Caco-2 (cell line): ENCODE measurements at regions not wholly inside any gene's neighbourhood (a gene's known extent, or its start where the extent isn't known, plus 50 kb on each side); places are given as distances from the start of the nearest gene placed in this dataset.

Source experiments
- BruUV-seq: library from RNA; stranded (reverse); fragments of 400-500 nt; replicated peaks from 2 replicates; lab custom pipeline; 2021; lab: Mats Ljungman, UMichigan
- CTCF ChIA-PET: fragments of 300-600 bp; sonication (Branson Sonifier 250); formaldehyde crosslinking; loops from one replicate; lab custom pipeline; 2022; ENCODE audit warnings: antibody characterized with exemption; lab: Charles Lee
- POLR2A ChIA-PET: fragments of 300-600 bp; sonication (Branson Sonifier 250); formaldehyde crosslinking; loops from one replicate; lab custom pipeline; 2022; ENCODE audit warnings: antibody characterized with exemption; lab: Charles Lee
- DNase-seq, 2 experiments: peaks; one replicate each; pipeline versions ENCODE4 v3.0.0 to v3.0.0-alpha.2; 2020 to 2022
- H3K27me3 ChIP-seq: replicated peaks from 2 replicates; pipeline ENCODE4 v1.6.0; 2011; ENCODE audit warnings: low read length; ENCODE audit not compliant: control insufficient read depth, insufficient read depth
- H3K36me3 ChIP-seq: 2 replicates; pipeline ENCODE4 v1.5.1; 2011; ENCODE audit warnings: low read length; ENCODE audit not compliant: control insufficient read depth, insufficient read depth
- H3K4me1 ChIP-seq: fragments of 250-450 bp; sonication (Bioruptor Pico); 2 replicates; pipeline ENCODE4 v1.5.1; 2020; ENCODE audit warnings: mild to moderate bottlenecking
- H3K4me3 ChIP-seq: 2 replicates; pipeline ENCODE4 v1.5.1; 2011; ENCODE audit warnings: low read depth, mild to moderate bottlenecking, control low read depth, low read length
- H3K9me3 ChIP-seq: fragments of 250-450 bp; sonication (Bioruptor Pico); 2 replicates; pipeline ENCODE4 v1.5.1; 2020; ENCODE audit warnings: mild to moderate bottlenecking, moderate library complexity
- H3K27ac Mint-ChIP-seq: one replicate; pipeline ENCODE4 v1.8.0; 2022; ENCODE audit warnings: mixed read lengths; ENCODE audit not compliant: unreplicated experiment
- H3K27me3 Mint-ChIP-seq: one replicate; pipeline ENCODE4 v1.8.0; 2022; ENCODE audit warnings: mixed read lengths; ENCODE audit not compliant: insufficient read depth, unreplicated experiment
- H3K36me3 Mint-ChIP-seq: one replicate; pipeline ENCODE4 v1.8.0; 2022; ENCODE audit warnings: mild to moderate bottlenecking, mixed read lengths; ENCODE audit not compliant: insufficient read depth, unreplicated experiment
- H3K4me1 Mint-ChIP-seq: one replicate; pipeline ENCODE4 v1.8.0; 2022; ENCODE audit warnings: low read depth, mixed read lengths; ENCODE audit not compliant: unreplicated experiment
- H3K4me3 Mint-ChIP-seq: one replicate; pipeline ENCODE4 v1.8.0; 2022; ENCODE audit warnings: mild to moderate bottlenecking, moderate library complexity, mixed read lengths; ENCODE audit not compliant: unreplicated experiment
- H3K9me3 Mint-ChIP-seq: one replicate; pipeline ENCODE4 v1.8.0; 2022; ENCODE audit warnings: mixed read lengths; ENCODE audit not compliant: unreplicated experiment
- intact Hi-C: fragments of 100-400 bp; cut with micrococcal nuclease; formaldehyde crosslinking; loops from one replicate; pipeline ENCODE4 v1.10.0; 2022; ENCODE audit not compliant: unreplicated experiment
- TF ChIP-seq, protein P1 (sequence below), 2 experiments: fragments of 200-600 bp in 1 of 2; IDR thresholded peaks; 1 replicate in 1 of 2; 2 replicates in 1 of 2; pipeline versions ENCODE4 v1.5.1 to v1.8.0; 2011 to 2022; ENCODE audit warnings: antibody characterized with exemption in 1 of 2, control low read depth in 1 of 2, inconsistent platforms in 1 of 2, low read depth in 1 of 2, low read length in 1 of 2, mild to moderate bottlenecking in 1 of 2, moderate library complexity in 1 of 2; ENCODE audit not compliant: insufficient read depth in 1 of 2, severe bottlenecking in 1 of 2, unreplicated experiment in 1 of 2

DNA sequence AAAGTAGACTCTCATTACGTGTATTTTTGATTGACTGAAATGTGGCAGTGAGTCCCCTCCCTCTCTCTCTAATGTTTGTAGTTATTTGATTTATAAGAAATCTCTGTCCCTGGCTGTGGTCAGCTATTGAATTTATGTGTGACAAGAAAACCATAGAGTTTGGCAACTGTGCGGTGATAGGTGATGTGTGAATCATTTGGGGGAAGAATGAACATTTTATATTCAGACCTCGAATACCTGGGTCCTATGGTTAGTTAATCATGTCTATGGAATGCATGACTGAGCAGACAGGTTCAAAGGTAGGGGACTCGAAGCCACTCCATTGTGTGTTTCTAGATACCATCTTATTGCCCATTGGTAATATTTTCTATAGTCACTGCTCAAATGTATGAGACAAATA, 712.1 kb downstream of the MECOM start:
- no peak for DNase-seq
- CTCF ChIA-PET, result no interaction called here
- H3K9me3 ChIP-seq, result no peaks in the 10 kb centered on the region
- Mint-ChIP-seq H3K9me3 (no peaks in the 10 kb centered on the region), H3K27ac (no peak overlapping the region), H3K27me3 (no peaks in the 10 kb centered on the region), H3K4me3 (no peak overlapping the region), H3K36me3 (no peaks in the 10 kb centered on the region), H3K4me1 (peaks cover 8% of the 10 kb centered on the region)
- TF ChIP-seq, protein P1, sequence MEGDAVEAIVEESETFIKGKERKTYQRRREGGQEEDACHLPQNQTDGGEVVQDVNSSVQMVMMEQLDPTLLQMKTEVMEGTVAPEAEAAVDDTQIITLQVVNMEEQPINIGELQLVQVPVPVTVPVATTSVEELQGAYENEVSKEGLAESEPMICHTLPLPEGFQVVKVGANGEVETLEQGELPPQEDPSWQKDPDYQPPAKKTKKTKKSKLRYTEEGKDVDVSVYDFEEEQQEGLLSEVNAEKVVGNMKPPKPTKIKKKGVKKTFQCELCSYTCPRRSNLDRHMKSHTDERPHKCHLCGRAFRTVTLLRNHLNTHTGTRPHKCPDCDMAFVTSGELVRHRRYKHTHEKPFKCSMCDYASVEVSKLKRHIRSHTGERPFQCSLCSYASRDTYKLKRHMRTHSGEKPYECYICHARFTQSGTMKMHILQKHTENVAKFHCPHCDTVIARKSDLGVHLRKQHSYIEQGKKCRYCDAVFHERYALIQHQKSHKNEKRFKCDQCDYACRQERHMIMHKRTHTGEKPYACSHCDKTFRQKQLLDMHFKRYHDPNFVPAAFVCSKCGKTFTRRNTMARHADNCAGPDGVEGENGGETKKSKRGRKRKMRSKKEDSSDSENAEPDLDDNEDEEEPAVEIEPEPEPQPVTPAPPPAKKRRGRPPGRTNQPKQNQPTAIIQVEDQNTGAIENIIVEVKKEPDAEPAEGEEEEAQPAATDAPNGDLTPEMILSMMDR (IDR thresholded peaks at IDR 0.05; ENCODE audit: insufficient read depth in 1 of 2, low read depth in 1 of 2, low read length in 1 of 2, severe bottlenecking in 1 of 2, unreplicated experiment in 1 of 2), result no peak
- peaks cover 14% of the 10 kb centered on the region for H3K4me1 ChIP-seq
- no peak overlapping the region for H3K4me3 ChIP-seq
- no TSS peak for BruUV-seq
- H3K36me3 ChIP-seq, result no peaks in the 10 kb centered on the region
- no peaks in the 10 kb centered on the region for H3K27me3 ChIP-seq
- intact Hi-C loops, result loop anchor here (5.0 to 10.0 kb wide), 2 partner anchors 196 to 713 kb away; partner anchors contain the start of gene MECOM
- POLR2A ChIA-PET, result no interaction called here

DNA sequence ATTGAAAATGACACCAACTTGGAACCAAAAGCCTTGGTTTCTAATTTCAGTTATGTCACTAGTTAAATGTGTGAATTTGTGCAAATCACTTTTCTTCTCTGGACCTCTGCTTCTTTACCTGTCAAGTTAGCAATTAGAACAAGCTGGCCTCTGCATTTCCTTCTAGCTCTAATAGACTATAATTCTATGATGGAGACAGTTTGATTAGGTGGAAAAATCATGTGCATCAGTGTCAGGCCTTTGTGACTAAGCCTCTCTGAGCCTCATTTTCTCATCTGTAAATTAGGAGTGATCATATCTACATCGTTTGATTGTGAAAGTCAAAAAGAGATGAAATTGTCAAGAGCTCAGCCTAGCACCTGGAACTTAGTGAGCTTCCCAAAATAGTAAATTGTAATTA, 712.9 kb downstream of the MECOM start:
- no TSS peak for BruUV-seq
- no peak overlapping the region for H3K4me3 Mint-ChIP-seq
- POLR2A ChIA-PET, result no interaction called here

DNA sequence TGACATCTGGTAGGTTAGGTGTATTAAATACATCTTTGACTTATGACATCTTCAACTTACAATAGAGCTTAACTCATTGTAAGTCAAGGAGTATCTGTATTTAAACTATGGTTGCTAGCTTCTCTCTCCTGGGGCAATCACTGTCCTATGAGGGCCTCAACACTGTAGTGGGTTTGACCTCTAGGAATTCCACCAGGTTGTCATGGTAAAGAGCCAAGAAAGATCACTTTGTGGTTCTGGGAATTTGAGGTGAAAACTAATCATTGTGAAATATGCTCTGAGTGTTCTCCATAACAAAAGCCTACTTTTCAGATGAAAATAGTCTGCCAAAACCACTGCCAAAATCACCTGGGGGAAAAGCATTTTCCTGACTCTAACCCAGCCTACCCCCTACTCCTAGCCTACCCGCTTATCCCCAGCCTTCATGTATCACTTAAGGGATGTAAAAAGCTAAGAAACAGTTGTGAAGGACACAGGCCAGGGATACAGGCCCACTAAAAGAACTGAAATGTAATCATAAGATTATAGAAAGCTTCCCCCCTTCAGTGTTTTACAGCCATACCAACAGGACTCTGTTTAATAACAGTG, 723.8 kb downstream of the MECOM start:
- TF ChIP-seq, protein P1 (IDR thresholded peaks at IDR 0.05; ENCODE audit: insufficient read depth in 1 of 2, low read depth in 1 of 2, low read length in 1 of 2, severe bottlenecking in 1 of 2, unreplicated experiment in 1 of 2), result no peak
- CTCF ChIA-PET, result no interaction called here
- no peak overlapping the region for H3K4me3 ChIP-seq
- H3K27me3 Mint-ChIP-seq, result no peaks in the 10 kb centered on the region
- H3K9me3 ChIP-seq, result no peaks in the 10 kb centered on the region
- no peaks in the 10 kb centered on the region for H3K36me3 Mint-ChIP-seq
- H3K9me3 Mint-ChIP-seq, result no peaks in the 10 kb centered on the region
- BruUV-seq, result no TSS peak
- H3K27ac Mint-ChIP-seq, result no peak overlapping the region
- no peaks in the 10 kb centered on the region for H3K4me1 Mint-ChIP-seq
- no peak overlapping the region for H3K4me3 Mint-ChIP-seq
- H3K36me3 ChIP-seq, result no peaks in the 10 kb centered on the region
- H3K27me3 ChIP-seq, result no peaks in the 10 kb centered on the region
- DNase-seq, result no peak
- no peaks in the 10 kb centered on the region for H3K4me1 ChIP-seq
- intact Hi-C loops, result no loop called here
- POLR2A ChIA-PET, result no interaction called here

More for the DNA sequence above, 712.9 kb downstream of the MECOM start:
- CTCF ChIA-PET, result no interaction called here
- Mint-ChIP-seq H3K27me3 (no peaks in the 10 kb centered on the region), H3K4me1 (peaks cover 8% of the 10 kb centered on the region), H3K9me3 (no peaks in the 10 kb centered on the region), H3K36me3 (no peaks in the 10 kb centered on the region), H3K27ac (no peak overlapping the region)
- H3K27me3 ChIP-seq, result no peaks in the 10 kb centered on the region
- H3K4me3 ChIP-seq, result no peak overlapping the region
- intact Hi-C loops, result loop anchor here (5.0 to 10.0 kb wide), 2 partner anchors 197 to 714 kb away; partner anchors contain the start of gene MECOM
- H3K36me3 ChIP-seq, result no peaks in the 10 kb centered on the region
- peaks cover 14% of the 10 kb centered on the region for H3K4me1 ChIP-seq
- TF ChIP-seq, protein P1 (IDR thresholded peaks at IDR 0.05; ENCODE audit: insufficient read depth in 1 of 2, low read depth in 1 of 2, low read length in 1 of 2, severe bottlenecking in 1 of 2, unreplicated experiment in 1 of 2), result no peak
- H3K9me3 ChIP-seq, result no peaks in the 10 kb centered on the region
- DNase-seq, result no peak
